Upper lobe of left lung (tissue), 4 donors: ENCODE measurements at regions not wholly inside any gene's neighbourhood (a gene's known extent, or its start where the extent isn't known, plus 50 kb on each side); places are given as distances from the start of the nearest gene placed in this dataset.

ENCODE experiments used
- CTCF ChIP-seq, 6 experiments: fragments of 450-650 bp in 4 of 6; fragments of 200-600 bp in 2 of 6; sonication (generic) in 2 of 6; IDR thresholded peaks; one replicate each; pipeline ENCODE4 v1.5.1; 2016 to 2019; ENCODE audit warnings: antibody characterized with exemption in 6 of 6
- EP300 ChIP-seq, 4 donors: sonication (generic); formaldehyde crosslinking; IDR thresholded peaks; one replicate each; pipeline ENCODE4 v1.5.1; 2017; ENCODE audit warnings: antibody characterized with exemption in 4 of 4, control low read depth in 2 of 4
- POLR2AphosphoS5 ChIP-seq, 2 donors: sonication (generic); formaldehyde crosslinking; IDR thresholded peaks; one replicate each; pipeline ENCODE4 v1.5.1; 2017; ENCODE audit warnings: antibody characterized with exemption in 2 of 2

- TF ChIP-seq EP300 (IDR thresholded peaks at IDR 0.05): no peak
- TF ChIP-seq CTCF (IDR thresholded peaks at IDR 0.05): no peak
- no peak for TF ChIP-seq POLR2AphosphoS5 (IDR thresholded peaks at IDR 0.05)
These were observed 71.8 kb upstream of the SIRPA start for GRCh38 chr20:1823450-1823844.
